ENCODE measurements at regions not wholly inside any gene's neighbourhood (a gene's known extent, or its start where the extent isn't known, plus 50 kb on each side); places are given as distances from the start of the nearest gene placed in this dataset.

DNA sequence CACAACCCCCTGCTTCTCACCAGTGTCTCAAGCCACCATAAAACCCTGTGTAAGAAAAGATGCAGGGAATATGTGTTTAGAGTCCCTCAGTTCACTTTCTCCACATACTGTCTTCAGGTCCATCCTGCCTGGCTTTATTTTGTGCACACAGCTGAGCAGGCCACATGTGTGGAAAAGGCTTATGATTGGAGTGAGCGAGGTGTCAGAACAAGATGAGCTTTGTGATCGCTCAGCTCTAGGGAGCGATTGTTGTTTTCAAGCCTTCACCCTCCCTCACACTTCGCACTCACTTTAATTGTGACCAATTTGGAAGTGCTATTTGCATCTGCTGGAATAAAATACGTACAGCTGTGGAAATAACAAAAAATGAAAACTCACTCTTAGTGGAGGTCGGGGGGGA is 931.1 kb upstream of the TENM4 start:
- no peak overlapping the region for H3K27ac ChIP-seq (ENCODE audit: low read depth, low read length)
- no peaks in the 10 kb centered on the region for H3K4me1 ChIP-seq (ENCODE audit: control insufficient read depth in 1 of 2, insufficient read depth in 2 of 2, low read length in 2 of 2)
- H3K4ac ChIP-seq (ENCODE audit: low read depth, low read length): no peak overlapping the region
- no peak overlapping the region for H3K4me3 ChIP-seq (ENCODE audit: low read depth, low read length)
- H3K4me2 ChIP-seq (ENCODE audit: low read length): no peak overlapping the region
- H3K23ac ChIP-seq (ENCODE audit: low read length): no peak overlapping the region
- H2BK120ac ChIP-seq (ENCODE audit: insufficient read depth, low read length, poor library complexity): no peak overlapping the region
- no peak overlapping the region for H3K14ac ChIP-seq (ENCODE audit: low read length)
- H3K9me3 ChIP-seq (ENCODE audit: insufficient read depth, low read depth, low read length): no peaks in the 10 kb centered on the region
- H3K18ac ChIP-seq (ENCODE audit: low read length): no peak overlapping the region
- WGBS (ENCODE audit: extremely low coverage, insufficient coverage, insufficient read length): no CpG with 5 or more reads among the region's 6 CpGs
- H3K79me1 ChIP-seq (ENCODE audit: low read length): no peaks in the 10 kb centered on the region
- H4K8ac ChIP-seq (ENCODE audit: low read depth, low read length): no peak overlapping the region
- no peak overlapping the region for H2AFZ ChIP-seq (ENCODE audit: insufficient read depth, low read length, poor library complexity)
- no peaks in the 10 kb centered on the region for H3K79me2 ChIP-seq (ENCODE audit: control insufficient read depth, insufficient read depth, low read length, poor library complexity)
- H3K27me3 ChIP-seq (ENCODE audit: insufficient read depth, low read length): no peaks in the 10 kb centered on the region
- no peak overlapping the region for H2BK12ac ChIP-seq (ENCODE audit: low read length)
- no peak for DNase-seq
- H3K9ac ChIP-seq (ENCODE audit: low read length): no peak overlapping the region
- no peak overlapping the region for H2BK5ac ChIP-seq (ENCODE audit: low read depth, low read length, poor library complexity)
- no peaks in the 10 kb centered on the region for H3K36me3 ChIP-seq (ENCODE audit: control insufficient read depth in 1 of 2, insufficient read depth in 2 of 2, low read length in 2 of 2)
- H4K91ac ChIP-seq (ENCODE audit: low read depth, low read length): no peak overlapping the region
- H2AK5ac ChIP-seq (ENCODE audit: low read length): no peak overlapping the region
- no peak overlapping the region for H4K12ac ChIP-seq (ENCODE audit: low read depth, low read length)

DNA sequence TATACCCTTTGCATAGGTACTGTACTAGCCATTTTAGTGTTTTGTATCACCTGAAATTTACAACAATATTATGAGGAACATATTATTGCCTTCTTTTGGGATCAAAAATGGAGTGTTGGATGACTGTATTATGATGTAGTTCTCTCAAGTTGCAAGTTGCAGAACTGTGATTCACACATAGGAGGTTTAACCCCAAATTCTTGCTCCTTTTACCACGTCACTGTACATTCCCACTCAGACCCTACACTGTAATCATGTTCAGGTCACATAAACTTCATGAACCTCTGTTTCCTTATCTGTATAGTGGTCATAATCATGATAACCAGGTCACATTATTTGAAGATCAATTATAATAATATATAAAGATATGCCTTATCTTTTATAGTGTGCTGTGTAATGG is 925.1 kb upstream of the TENM4 start:
- H3K9me3 ChIP-seq (ENCODE audit: insufficient read depth, low read depth, low read length): no peaks in the 10 kb centered on the region
- no peak overlapping the region for H3K4me2 ChIP-seq (ENCODE audit: low read length)
- H4K12ac ChIP-seq (ENCODE audit: low read depth, low read length): no peak overlapping the region
- no peak overlapping the region for H2BK120ac ChIP-seq (ENCODE audit: insufficient read depth, low read length, poor library complexity)
- H3K79me1 ChIP-seq (ENCODE audit: low read length): no peaks in the 10 kb centered on the region
- H3K4ac ChIP-seq (ENCODE audit: low read depth, low read length): no peak overlapping the region
- WGBS (ENCODE audit: extremely low coverage, insufficient coverage, insufficient read length): no CpG with 5 or more reads among the region's 1 CpG
- H3K9ac ChIP-seq (ENCODE audit: low read length): no peak overlapping the region
- no peak overlapping the region for H3K23ac ChIP-seq (ENCODE audit: low read length)
- H3K4me1 ChIP-seq (ENCODE audit: control insufficient read depth in 1 of 2, insufficient read depth in 2 of 2, low read length in 2 of 2): no peaks in the 10 kb centered on the region
- H3K18ac ChIP-seq (ENCODE audit: low read length): no peak overlapping the region
- no peak overlapping the region for H3K14ac ChIP-seq (ENCODE audit: low read length)
- H3K27ac ChIP-seq (ENCODE audit: low read depth, low read length): no peak overlapping the region
- no peak overlapping the region for H2BK12ac ChIP-seq (ENCODE audit: low read length)
- no peak overlapping the region for H4K91ac ChIP-seq (ENCODE audit: low read depth, low read length)
- H3K27me3 ChIP-seq (ENCODE audit: insufficient read depth, low read length): no peaks in the 10 kb centered on the region
- DNase-seq: no peak
- H4K8ac ChIP-seq (ENCODE audit: low read depth, low read length): no peak overlapping the region
- H2AK5ac ChIP-seq (ENCODE audit: low read length): no peak overlapping the region
- no peaks in the 10 kb centered on the region for H3K36me3 ChIP-seq (ENCODE audit: control insufficient read depth in 1 of 2, insufficient read depth in 2 of 2, low read length in 2 of 2)
- H2AFZ ChIP-seq (ENCODE audit: insufficient read depth, low read length, poor library complexity): no peak overlapping the region
- no peaks in the 10 kb centered on the region for H3K79me2 ChIP-seq (ENCODE audit: control insufficient read depth, insufficient read depth, low read length, poor library complexity)
- H2BK5ac ChIP-seq (ENCODE audit: low read depth, low read length, poor library complexity): no peak overlapping the region
- no peak overlapping the region for H3K4me3 ChIP-seq (ENCODE audit: low read depth, low read length)

DNA sequence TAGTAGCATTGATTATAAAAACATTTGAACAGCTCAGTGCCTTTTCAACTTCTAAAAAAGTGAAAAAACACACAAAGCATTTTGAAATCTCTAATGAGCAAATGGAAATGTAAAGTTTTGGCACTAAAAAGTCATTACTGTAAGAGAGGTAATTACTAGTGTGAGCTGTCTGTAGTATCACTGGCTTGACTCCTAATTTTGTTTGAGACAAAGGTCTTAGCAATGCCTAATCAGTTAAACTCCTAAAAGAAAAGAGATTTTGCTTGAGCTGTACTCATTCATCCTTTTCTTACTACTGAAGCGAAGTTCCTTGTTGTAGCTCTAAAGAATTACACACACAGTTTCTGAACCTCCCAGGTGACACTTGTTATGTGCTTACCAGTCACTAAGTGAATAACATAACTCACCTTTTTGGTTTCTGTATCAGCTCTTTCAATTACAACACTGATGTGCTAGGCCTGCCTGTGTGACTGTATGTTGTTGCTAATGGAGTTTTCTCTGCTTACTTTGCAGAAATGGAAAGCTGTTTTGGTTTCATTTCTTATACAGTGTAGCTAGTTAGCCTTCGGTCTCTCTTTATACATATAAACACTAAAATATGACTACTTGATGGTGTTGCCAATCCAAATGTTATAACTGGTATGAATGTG is 924.4 kb upstream of the TENM4 start:
- Histone ChIP-seq H3K79me2 (ENCODE audit: control insufficient read depth, insufficient read depth, low read length, poor library complexity) (no peaks in the 10 kb centered on the region), H4K12ac (ENCODE audit: low read depth, low read length) (no peak overlapping the region), H3K27me3 (ENCODE audit: insufficient read depth, low read length) (no peaks in the 10 kb centered on the region), H2BK5ac (ENCODE audit: low read depth, low read length, poor library complexity) (no peak overlapping the region), H2BK120ac (ENCODE audit: insufficient read depth, low read length, poor library complexity) (no peak overlapping the region), H4K8ac (ENCODE audit: low read depth, low read length) (no peak overlapping the region), H3K14ac (ENCODE audit: low read length) (no peak overlapping the region), H3K4me2 (ENCODE audit: low read length) (no peak overlapping the region), H2AK5ac (ENCODE audit: low read length) (no peak overlapping the region), H3K18ac (ENCODE audit: low read length) (no peak overlapping the region), H3K36me3 (ENCODE audit: control insufficient read depth in 1 of 2, insufficient read depth in 2 of 2, low read length in 2 of 2) (no peaks in the 10 kb centered on the region), H3K9me3 (ENCODE audit: insufficient read depth, low read depth, low read length) (no peaks in the 10 kb centered on the region), H3K4me1 (ENCODE audit: control insufficient read depth in 1 of 2, insufficient read depth in 2 of 2, low read length in 2 of 2) (no peaks in the 10 kb centered on the region), H3K4ac (ENCODE audit: low read depth, low read length) (no peak overlapping the region), H2BK12ac (ENCODE audit: low read length) (no peak overlapping the region), H3K4me3 (ENCODE audit: low read depth, low read length) (no peak overlapping the region), H3K79me1 (ENCODE audit: low read length) (no peaks in the 10 kb centered on the region), H3K27ac (ENCODE audit: low read depth, low read length) (no peak overlapping the region), H2AFZ (ENCODE audit: insufficient read depth, low read length, poor library complexity) (no peak overlapping the region), H3K9ac (ENCODE audit: low read length) (no peak overlapping the region), H4K91ac (ENCODE audit: low read depth, low read length) (no peak overlapping the region), H3K23ac (ENCODE audit: low read length) (no peak overlapping the region)
- WGBS (ENCODE audit: extremely low coverage, insufficient coverage, insufficient read length): no CpG with 5 or more reads among the region's 2 CpGs
- no peak for DNase-seq

DNA sequence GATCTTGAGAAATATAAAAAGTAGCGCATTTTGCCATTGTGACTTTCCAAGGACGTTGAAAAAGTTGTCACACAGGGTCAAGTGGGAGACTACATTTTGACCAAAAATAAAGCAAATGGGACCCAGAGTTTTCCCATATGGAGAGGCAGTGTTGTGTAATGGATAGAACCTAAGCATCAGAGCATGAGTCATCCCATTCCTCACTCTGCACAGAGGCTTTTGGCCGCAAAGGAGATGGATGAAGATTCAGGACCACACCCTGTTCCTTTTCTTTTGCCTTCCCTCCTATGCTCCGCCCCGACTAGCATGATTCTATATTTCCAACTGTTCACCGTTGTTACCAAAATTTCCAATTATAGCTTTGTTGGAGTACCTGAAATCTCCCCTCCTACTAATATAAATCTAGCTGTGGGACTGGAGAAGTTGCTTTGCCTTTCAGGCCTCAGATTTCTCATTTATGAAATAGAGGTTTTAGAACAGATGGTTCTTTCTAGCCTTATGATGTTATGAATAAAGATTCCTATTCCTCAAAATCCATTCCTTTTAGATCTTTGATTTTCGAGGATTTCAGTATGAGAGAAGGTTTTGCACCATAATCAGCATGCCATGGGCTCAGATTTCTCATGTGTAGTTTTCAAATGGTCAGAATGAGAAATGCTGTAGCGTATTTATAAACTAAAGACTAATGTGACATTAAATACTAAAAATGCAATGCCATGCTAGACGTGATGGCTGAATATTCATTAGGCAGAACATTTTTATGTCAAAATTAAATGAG is 921.9 kb upstream of the TENM4 start:
- H3K4ac ChIP-seq (ENCODE audit: low read depth, low read length): no peak overlapping the region
- H2AFZ ChIP-seq (ENCODE audit: insufficient read depth, low read length, poor library complexity): no peak overlapping the region

More for the DNA sequence above, 921.9 kb upstream of the TENM4 start:
- no peak overlapping the region for H3K4me3 ChIP-seq (ENCODE audit: low read depth, low read length)
- no peak overlapping the region for H3K14ac ChIP-seq (ENCODE audit: low read length)
- no peak overlapping the region for H4K8ac ChIP-seq (ENCODE audit: low read depth, low read length)
- no peak overlapping the region for H2AK5ac ChIP-seq (ENCODE audit: low read length)
- H3K27me3 ChIP-seq (ENCODE audit: insufficient read depth, low read length): no peaks in the 10 kb centered on the region
- no peak overlapping the region for H4K91ac ChIP-seq (ENCODE audit: low read depth, low read length)
- no peak overlapping the region for H3K4me2 ChIP-seq (ENCODE audit: low read length)
- no peak overlapping the region for H3K18ac ChIP-seq (ENCODE audit: low read length)
- no peaks in the 10 kb centered on the region for H3K4me1 ChIP-seq (ENCODE audit: control insufficient read depth in 1 of 2, insufficient read depth in 2 of 2, low read length in 2 of 2)
- H3K27ac ChIP-seq (ENCODE audit: low read depth, low read length): no peak overlapping the region
- H2BK12ac ChIP-seq (ENCODE audit: low read length): no peak overlapping the region
- no peaks in the 10 kb centered on the region for H3K79me1 ChIP-seq (ENCODE audit: low read length)
- no CpG with 5 or more reads among the region's 9 CpGs for WGBS (ENCODE audit: extremely low coverage, insufficient coverage, insufficient read length)
- no peaks in the 10 kb centered on the region for H3K79me2 ChIP-seq (ENCODE audit: control insufficient read depth, insufficient read depth, low read length, poor library complexity)
- no peaks in the 10 kb centered on the region for H3K9me3 ChIP-seq (ENCODE audit: insufficient read depth, low read depth, low read length)
- no peak overlapping the region for H4K12ac ChIP-seq (ENCODE audit: low read depth, low read length)
- H3K23ac ChIP-seq (ENCODE audit: low read length): no peak overlapping the region
- DNase-seq: no peak
- H2BK5ac ChIP-seq (ENCODE audit: low read depth, low read length, poor library complexity): no peak overlapping the region
- H2BK120ac ChIP-seq (ENCODE audit: insufficient read depth, low read length, poor library complexity): no peak overlapping the region
- H3K9ac ChIP-seq (ENCODE audit: low read length): no peak overlapping the region
- no peaks in the 10 kb centered on the region for H3K36me3 ChIP-seq (ENCODE audit: control insufficient read depth in 1 of 2, insufficient read depth in 2 of 2, low read length in 2 of 2)

All from trophoblast cell (in vitro differentiated cells and primary cell).